ENCODE measurements at regions not wholly inside any gene's neighbourhood (a gene's known extent, or its start where the extent isn't known, plus 50 kb on each side); places are given as distances from the start of the nearest gene placed in this dataset.
"Not testable (repeated sequence)": the region's sequence is repeated elsewhere in the genome, so short reads cannot be mapped to it uniquely, and the experiment has no call there.

DNA sequence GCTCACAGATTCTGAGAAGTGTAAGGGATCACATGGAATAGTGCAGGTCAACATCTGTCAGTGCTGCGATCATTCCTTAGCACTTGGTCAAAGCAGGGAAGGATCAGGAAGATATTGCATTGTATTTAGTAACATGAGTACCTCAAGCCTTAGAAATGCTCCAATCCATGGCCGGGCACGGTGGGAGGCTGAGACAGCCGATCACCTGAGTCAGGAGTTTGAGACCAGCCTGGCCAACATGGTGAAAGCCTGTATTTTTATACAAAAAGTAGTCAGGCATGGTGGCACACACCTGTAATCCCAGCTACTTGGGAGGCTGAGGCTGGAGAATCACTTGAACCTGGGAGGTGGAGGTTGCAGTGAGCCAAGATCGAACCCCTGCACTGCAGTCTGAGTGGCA lies 112.5 kb downstream of the CRYBB2 start:
- not testable (repeated sequence) for DNase-seq; H3K27me3 ChIP-seq (ENCODE audit: control insufficient read depth, insufficient read depth, low read length); H3K4me3 ChIP-seq (ENCODE audit: low read length); H3K9me3 ChIP-seq (ENCODE audit: control insufficient read depth, low read depth, low read length); H3K4me1 ChIP-seq (ENCODE audit: control insufficient read depth, insufficient read depth, low read length); H3K36me3 ChIP-seq (ENCODE audit: control insufficient read depth, insufficient read depth, low read length); H3K27ac ChIP-seq (ENCODE audit: low read length)
- no CpG with 5 or more reads among the region's 5 CpGs for WGBS (ENCODE audit: insufficient coverage, low lambda C conversion rate)

GRCh38 chr22:25332386-25332785 lies 112.9 kb downstream of the CRYBB2 start:
- Histone ChIP-seq H3K4me1 (ENCODE audit: control insufficient read depth, insufficient read depth, low read length) (no peaks in the 10 kb centered on the region), H3K27ac (ENCODE audit: low read length) (no peak overlapping the region), H3K27me3 (ENCODE audit: control insufficient read depth, insufficient read depth, low read length) (no peaks in the 10 kb centered on the region), H3K4me3 (ENCODE audit: low read length) (no peak overlapping the region), H3K36me3 (ENCODE audit: control insufficient read depth, insufficient read depth, low read length) (no peaks in the 10 kb centered on the region), H3K9me3 (ENCODE audit: control insufficient read depth, low read depth, low read length) (no peaks in the 10 kb centered on the region)
- WGBS (ENCODE audit: insufficient coverage, low lambda C conversion rate): no CpG with 5 or more reads among the region's 11 CpGs
- DNase-seq: no peak

GRCh38 chr22:25334162-25334490 lies 114.7 kb downstream of the CRYBB2 start:
- Histone ChIP-seq H3K9me3 (ENCODE audit: control insufficient read depth, low read depth, low read length) (no peaks in the 10 kb centered on the region), H3K27me3 (ENCODE audit: control insufficient read depth, insufficient read depth, low read length) (no peaks in the 10 kb centered on the region), H3K36me3 (ENCODE audit: control insufficient read depth, insufficient read depth, low read length) (no peaks in the 10 kb centered on the region), H3K4me1 (ENCODE audit: control insufficient read depth, insufficient read depth, low read length) (no peaks in the 10 kb centered on the region), H3K4me3 (ENCODE audit: low read length) (no peak overlapping the region), H3K27ac (ENCODE audit: low read length) (no peak overlapping the region)
- no peak for DNase-seq
- no CpG with 5 or more reads among the region's 10 CpGs for WGBS (ENCODE audit: insufficient coverage, low lambda C conversion rate)

- WGBS (ENCODE audit: insufficient coverage, low lambda C conversion rate): no CpG with 5 or more reads among the region's 17 CpGs
- DNase-seq; H3K9me3 ChIP-seq (ENCODE audit: control insufficient read depth, low read depth, low read length): not testable (repeated sequence)
Measured at GRCh38 chr22:25334631-25335030, 115.2 kb downstream of the CRYBB2 start.

DNA sequence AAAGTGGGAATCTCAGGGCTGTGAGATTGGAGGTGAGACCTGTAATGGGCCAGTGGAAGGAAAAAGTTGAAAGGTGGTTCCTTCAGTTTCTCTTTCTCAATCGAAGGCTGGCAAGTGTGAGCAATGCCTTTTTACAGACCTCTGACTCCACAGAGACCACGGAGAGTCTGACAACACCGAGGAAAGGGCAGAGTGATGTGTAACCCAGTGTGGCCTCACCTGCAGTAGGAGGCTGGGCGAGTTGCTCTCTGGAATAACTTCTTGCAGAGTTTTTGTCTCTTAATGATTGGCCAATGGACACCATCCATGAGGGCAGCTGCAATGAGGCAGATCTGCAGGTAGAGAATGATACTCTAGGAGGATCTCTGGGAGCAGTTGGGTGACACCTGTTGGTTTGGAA lies 115.8 kb downstream of the CRYBB2 start:
- WGBS (ENCODE audit: insufficient coverage, low lambda C conversion rate): no CpG with 5 or more reads among the region's 4 CpGs
- not testable (repeated sequence) for H3K9me3 ChIP-seq (ENCODE audit: control insufficient read depth, low read depth, low read length); H3K4me1 ChIP-seq (ENCODE audit: control insufficient read depth, insufficient read depth, low read length); H3K36me3 ChIP-seq (ENCODE audit: control insufficient read depth, insufficient read depth, low read length); H3K4me3 ChIP-seq (ENCODE audit: low read length); H3K27ac ChIP-seq (ENCODE audit: low read length); DNase-seq; H3K27me3 ChIP-seq (ENCODE audit: control insufficient read depth, insufficient read depth, low read length)

More at GRCh38 chr22:25334631-25335030, 115.2 kb downstream of the CRYBB2 start:
- not testable (repeated sequence) for H3K4me3 ChIP-seq (ENCODE audit: low read length); H3K4me1 ChIP-seq (ENCODE audit: control insufficient read depth, insufficient read depth, low read length); H3K36me3 ChIP-seq (ENCODE audit: control insufficient read depth, insufficient read depth, low read length); H3K27me3 ChIP-seq (ENCODE audit: control insufficient read depth, insufficient read depth, low read length); H3K27ac ChIP-seq (ENCODE audit: low read length)

DNA sequence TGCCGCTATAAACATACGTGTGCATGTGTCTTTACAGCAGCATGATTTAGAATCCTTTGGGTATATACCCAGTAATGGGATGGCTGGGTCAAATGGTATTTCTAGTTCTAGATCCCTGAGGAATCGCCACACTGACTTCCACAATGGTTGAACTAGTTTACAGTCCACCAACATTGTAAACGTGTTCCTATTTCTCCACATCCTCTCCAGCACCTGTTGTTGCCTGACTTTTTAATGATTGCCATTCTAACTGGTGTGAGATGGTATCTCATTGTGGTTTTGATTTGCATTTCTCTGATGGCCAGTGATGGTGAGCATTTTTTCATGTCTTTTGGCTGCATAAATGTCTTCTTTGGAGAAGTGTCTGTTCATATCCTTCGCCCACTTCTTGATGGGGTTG lies 121.1 kb downstream of the CRYBB2 start:
- 100% methylated on average over 1 of the region's 5 CpGs for WGBS (ENCODE audit: insufficient coverage, low lambda C conversion rate)
- DNase-seq; H3K27ac ChIP-seq (ENCODE audit: low read length); H3K36me3 ChIP-seq (ENCODE audit: control insufficient read depth, insufficient read depth, low read length); H3K27me3 ChIP-seq (ENCODE audit: control insufficient read depth, insufficient read depth, low read length); H3K9me3 ChIP-seq (ENCODE audit: control insufficient read depth, low read depth, low read length); H3K4me1 ChIP-seq (ENCODE audit: control insufficient read depth, insufficient read depth, low read length); H3K4me3 ChIP-seq (ENCODE audit: low read length): not testable (repeated sequence)

- no CpG with 5 or more reads among the region's 10 CpGs for WGBS (ENCODE audit: insufficient coverage, low lambda C conversion rate)
- H3K27me3 ChIP-seq (ENCODE audit: control insufficient read depth, insufficient read depth, low read length); H3K4me1 ChIP-seq (ENCODE audit: control insufficient read depth, insufficient read depth, low read length); H3K36me3 ChIP-seq (ENCODE audit: control insufficient read depth, insufficient read depth, low read length); H3K4me3 ChIP-seq (ENCODE audit: low read length); H3K27ac ChIP-seq (ENCODE audit: low read length); H3K9me3 ChIP-seq (ENCODE audit: control insufficient read depth, low read depth, low read length); DNase-seq: not testable (repeated sequence)
Measured at GRCh38 chr22:25344366-25344765, 124.9 kb downstream of the CRYBB2 start.

- Histone ChIP-seq H3K4me1 (ENCODE audit: control insufficient read depth, insufficient read depth, low read length) (no peaks in the 10 kb centered on the region), H3K27me3 (ENCODE audit: control insufficient read depth, insufficient read depth, low read length) (no peaks in the 10 kb centered on the region), H3K9me3 (ENCODE audit: control insufficient read depth, low read depth, low read length) (peaks cover 9% of the 10 kb centered on the region), H3K4me3 (ENCODE audit: low read length) (no peak overlapping the region), H3K36me3 (ENCODE audit: control insufficient read depth, insufficient read depth, low read length) (peaks cover 14% of the 10 kb centered on the region), H3K27ac (ENCODE audit: low read length) (no peak overlapping the region)
- whole genome bisulfite sequencing (ENCODE audit: insufficient coverage, low lambda C conversion rate): no CpG with 5 or more reads among the region's 29 CpGs
- no peak for DNase-seq
Measured at GRCh38 chr22:25346859-25347751, 127.7 kb downstream of the CRYBB2 start.

DNA sequence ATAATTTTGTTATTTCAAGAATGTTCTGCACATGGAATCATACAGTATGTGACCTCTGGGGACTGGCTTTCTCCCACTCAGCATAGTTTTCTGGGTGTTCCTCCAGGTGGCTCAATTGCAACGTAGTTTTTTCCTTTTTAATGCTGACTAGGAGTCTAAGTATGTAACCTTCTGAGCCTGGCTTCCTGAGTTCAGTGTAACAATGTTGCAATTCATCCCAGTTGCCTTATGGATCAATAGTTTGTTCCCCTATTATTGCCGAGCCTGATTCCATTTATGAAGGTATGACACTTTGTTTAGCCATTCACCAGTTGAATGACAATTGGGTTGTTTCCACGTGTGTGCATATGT lies 128.3 kb downstream of the CRYBB2 start:
- 82% methylated on average over 2 of the region's 3 CpGs for WGBS (ENCODE audit: insufficient coverage, low lambda C conversion rate)
- Histone ChIP-seq H3K4me3 (ENCODE audit: low read length) (no peak overlapping the region), H3K9me3 (ENCODE audit: control insufficient read depth, low read depth, low read length) (peaks cover 9% of the 10 kb centered on the region), H3K27me3 (ENCODE audit: control insufficient read depth, insufficient read depth, low read length) (no peaks in the 10 kb centered on the region), H3K36me3 (ENCODE audit: control insufficient read depth, insufficient read depth, low read length) (peaks cover 19% of the 10 kb centered on the region), H3K27ac (ENCODE audit: low read length) (no peak overlapping the region), H3K4me1 (ENCODE audit: control insufficient read depth, insufficient read depth, low read length) (no peaks in the 10 kb centered on the region)
- no peak for DNase-seq

DNA sequence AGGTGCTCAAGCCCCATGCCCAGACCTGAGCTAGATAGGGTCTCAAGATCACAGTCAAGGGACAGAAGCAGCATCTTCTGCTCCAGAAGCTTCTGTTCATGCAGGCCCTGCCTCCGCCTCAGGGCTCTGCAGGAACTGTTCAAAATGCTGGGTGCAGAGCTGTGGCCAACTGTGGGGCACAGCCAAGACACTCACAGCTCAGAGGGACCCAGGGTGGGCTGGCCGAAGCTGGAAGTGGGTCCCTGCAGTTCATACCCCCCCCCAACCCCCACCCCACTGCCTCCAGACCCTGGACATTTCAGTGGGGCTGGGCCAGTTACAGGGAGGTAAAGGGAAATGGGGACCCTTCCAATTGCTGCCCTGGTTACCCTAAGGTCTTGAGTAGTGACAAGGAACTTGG lies 129.0 kb downstream of the CRYBB2 start:
- no peaks in the 10 kb centered on the region for H3K4me1 ChIP-seq (ENCODE audit: control insufficient read depth, insufficient read depth, low read length)
- no peak overlapping the region for H3K4me3 ChIP-seq (ENCODE audit: low read length)
- no peak for DNase-seq
- H3K36me3 ChIP-seq (ENCODE audit: control insufficient read depth, insufficient read depth, low read length): peaks cover 19% of the 10 kb centered on the region
- H3K9me3 ChIP-seq (ENCODE audit: control insufficient read depth, low read depth, low read length): peaks cover 9% of the 10 kb centered on the region
- no CpG with 5 or more reads among the region's 2 CpGs for WGBS (ENCODE audit: insufficient coverage, low lambda C conversion rate)
- H3K27me3 ChIP-seq (ENCODE audit: control insufficient read depth, insufficient read depth, low read length): no peaks in the 10 kb centered on the region
- H3K27ac ChIP-seq (ENCODE audit: low read length): no peak overlapping the region

- not testable (repeated sequence) for H3K9me3 ChIP-seq (ENCODE audit: control insufficient read depth, low read depth, low read length); H3K4me3 ChIP-seq (ENCODE audit: low read length); H3K27ac ChIP-seq (ENCODE audit: low read length); H3K27me3 ChIP-seq (ENCODE audit: control insufficient read depth, insufficient read depth, low read length); DNase-seq; H3K4me1 ChIP-seq (ENCODE audit: control insufficient read depth, insufficient read depth, low read length)
- H3K36me3 ChIP-seq (ENCODE audit: control insufficient read depth, insufficient read depth, low read length): peaks cover 24% of the 10 kb centered on the region
- WGBS (ENCODE audit: insufficient coverage, low lambda C conversion rate): no CpG with 5 or more reads among the region's 5 CpGs
Measured at GRCh38 chr22:25348996-25349395, 129.6 kb downstream of the CRYBB2 start.

Data from large intestine (tissue), 3 donors.